SIG-M5 treated with dmso at 0.1 percent for 504 hours (cell line): ENCODE measurements at regions not wholly inside any gene's neighbourhood (a gene's known extent, or its start where the extent isn't known, plus 50 kb on each side); places are given as distances from the start of the nearest gene placed in this dataset.

Source experiments
- DNase-seq: peaks from one replicate; lab custom pipeline; 2025; ENCODE audit not compliant: unreplicated experiment; lab: John Stamatoyannopoulos, UW

- DNase-seq, result no peak
Observed at GRCh38 chr4:35151816-35152572, 1092.3 kb downstream of the ARAP2 start.

- no peak for DNase-seq
Observed at GRCh38 chr4:35163168-35163567, 1081.1 kb downstream of the ARAP2 start.

- DNase-seq, result no peak
Observed at GRCh38 chr4:35164063-35164462, 1080.3 kb downstream of the ARAP2 start.

GRCh38 chr4:35166466-35166865 is 1077.8 kb downstream of the ARAP2 start:
- no peak for DNase-seq

- DNase-seq, result no peak
Observed at GRCh38 chr4:35167385-35167784, 1076.9 kb downstream of the ARAP2 start.

- no peak for DNase-seq
Observed at GRCh38 chr4:35175487-35175886, 1068.8 kb downstream of the ARAP2 start.

GRCh38 chr4:35175894-35176293 is 1068.4 kb downstream of the ARAP2 start:
- no peak for DNase-seq

GRCh38 chr4:35182451-35182850 is 1061.9 kb downstream of the ARAP2 start:
- DNase-seq, result no peak

GRCh38 chr4:35189988-35190613 is 1054.2 kb downstream of the ARAP2 start:
- DNase-seq, result no peak

GRCh38 chr4:35201403-35201802 is 1042.9 kb downstream of the ARAP2 start:
- DNase-seq, result no peak

- no peak for DNase-seq
Observed at GRCh38 chr4:35216636-35217035, 1027.7 kb downstream of the ARAP2 start.

GRCh38 chr4:35217331-35217730 is 1027.0 kb downstream of the ARAP2 start:
- no peak for DNase-seq

- DNase-seq, result no peak
Observed at GRCh38 chr4:35228313-35228712, 1016.0 kb downstream of the ARAP2 start.

GRCh38 chr4:35229021-35229420 is 1015.3 kb downstream of the ARAP2 start:
- no peak for DNase-seq

- DNase-seq, result no peak
Observed at GRCh38 chr4:35237924-35238323, 1006.4 kb downstream of the ARAP2 start.

- DNase-seq, result no peak
Observed at GRCh38 chr4:35238793-35239192, 1005.5 kb downstream of the ARAP2 start.

GRCh38 chr4:35246493-35246892 is 997.8 kb downstream of the ARAP2 start:
- no peak for DNase-seq

- no peak for DNase-seq
Observed at GRCh38 chr4:35247047-35247446, 997.3 kb downstream of the ARAP2 start.

- no peak for DNase-seq
Observed at GRCh38 chr4:35250331-35250730, 994.0 kb downstream of the ARAP2 start.

GRCh38 chr4:35250761-35251160 is 993.6 kb downstream of the ARAP2 start:
- DNase-seq, result no peak

- no peak for DNase-seq
Observed at GRCh38 chr4:35252071-35252470, 992.2 kb downstream of the ARAP2 start.

- no peak for DNase-seq
Observed at GRCh38 chr4:35252866-35253265, 991.4 kb downstream of the ARAP2 start.

- no peak for DNase-seq
Observed at GRCh38 chr4:35253331-35253730, 991.0 kb downstream of the ARAP2 start.
